Esophagus squamous epithelium (tissue), 5 donors: ENCODE measurements at regions not wholly inside any gene's neighbourhood (a gene's known extent, or its start where the extent isn't known, plus 50 kb on each side); places are given as distances from the start of the nearest gene placed in this dataset.

Source experiments
- DNase-seq: peaks from one replicate; lab custom pipeline; 2025; lab: John Stamatoyannopoulos, UW
- H3K27ac ChIP-seq, 4 donors: fragments of 200-600 bp; sonication (generic); one replicate each; pipeline ENCODE4 v1.5.1; 2016 to 2019; ENCODE audit warnings: mild to moderate bottlenecking in 1 of 4
- H3K27me3 ChIP-seq, 4 donors: fragments of 200-600 bp; sonication (generic); 1 replicate in 3 of 4; 2 replicates in 1 of 4; pipeline versions ENCODE4 v1.5.1 to v1.6.0; 2017 to 2021; ENCODE audit warnings: antibody characterized with exemption in 1 of 4
- H3K36me3 ChIP-seq, 3 donors: fragments of 200-600 bp; sonication (generic); one replicate each; pipeline ENCODE4 v1.5.1; 2016 to 2019
- H3K4me1 ChIP-seq, 3 donors: fragments of 200-600 bp; sonication (generic); one replicate each; pipeline ENCODE4 v1.5.1; 2017 to 2019
- H3K4me3 ChIP-seq, 4 donors: fragments of 200-600 bp; sonication (generic); 1 replicate in 3 of 4; 2 replicates in 1 of 4; pipeline ENCODE4 v1.5.1; 2016 to 2019; ENCODE audit warnings: mild to moderate bottlenecking in 2 of 4, moderate library complexity in 1 of 4
- H3K9me3 ChIP-seq, 3 donors: fragments of 200-600 bp; sonication (generic); one replicate each; pipeline ENCODE4 v1.5.1; 2016 to 2019
- POLR2A ChIP-seq, 4 donors: fragments of 450-650 bp; IDR thresholded peaks; one replicate each; pipeline ENCODE4 v1.6.1; 2017; ENCODE audit warnings: antibody characterized with exemption in 4 of 4, mild to moderate bottlenecking in 4 of 4, moderate library complexity in 3 of 4
- WGBS, 2 donors: methylation state at CpG; one replicate each; pipeline ENCODE4 v1.1.5; 2018; 5-methylcytosine and 5-hydroxymethylcytosine counted together
- intact Hi-C: fragments of 100-400 bp; cut with DNase I; formaldehyde crosslinking; loops from one replicate; pipeline ENCODE4 v1.15.0; 2022
- TF ChIP-seq, protein P1 (sequence below), 6 experiments: fragments of 450-650 bp in 4 of 6; fragments of 200-600 bp in 2 of 6; sonication (generic) in 2 of 6; IDR thresholded peaks; one replicate each; pipeline ENCODE4 v1.5.1; 2016 to 2019; ENCODE audit warnings: antibody characterized with exemption in 6 of 6, mild to moderate bottlenecking in 4 of 6, moderate library complexity in 4 of 6
- donor health status: DM: yes; HTN: yes; CAD: no.

DNA sequence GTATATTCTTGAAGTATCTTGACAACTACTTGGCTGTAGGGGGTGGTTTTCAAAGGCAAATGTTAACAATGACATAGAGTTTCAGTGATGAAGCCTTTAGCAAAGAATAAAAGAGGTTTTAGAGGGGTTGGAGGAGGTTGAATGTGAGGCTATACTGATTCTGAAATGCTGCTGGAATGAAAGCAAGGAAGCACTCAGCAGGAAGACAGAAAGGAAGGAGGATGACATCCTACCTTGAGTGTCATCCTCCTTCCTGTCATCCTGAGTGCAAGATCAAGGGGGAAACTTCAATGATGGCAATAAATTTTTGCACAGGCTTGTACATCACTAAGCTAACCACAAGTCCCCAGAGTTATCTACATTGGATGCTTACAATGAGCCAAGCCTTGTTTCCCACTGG is 120.5 kb downstream of the APIP start:
- no peak for DNase-seq
- TF ChIP-seq, protein P1, sequence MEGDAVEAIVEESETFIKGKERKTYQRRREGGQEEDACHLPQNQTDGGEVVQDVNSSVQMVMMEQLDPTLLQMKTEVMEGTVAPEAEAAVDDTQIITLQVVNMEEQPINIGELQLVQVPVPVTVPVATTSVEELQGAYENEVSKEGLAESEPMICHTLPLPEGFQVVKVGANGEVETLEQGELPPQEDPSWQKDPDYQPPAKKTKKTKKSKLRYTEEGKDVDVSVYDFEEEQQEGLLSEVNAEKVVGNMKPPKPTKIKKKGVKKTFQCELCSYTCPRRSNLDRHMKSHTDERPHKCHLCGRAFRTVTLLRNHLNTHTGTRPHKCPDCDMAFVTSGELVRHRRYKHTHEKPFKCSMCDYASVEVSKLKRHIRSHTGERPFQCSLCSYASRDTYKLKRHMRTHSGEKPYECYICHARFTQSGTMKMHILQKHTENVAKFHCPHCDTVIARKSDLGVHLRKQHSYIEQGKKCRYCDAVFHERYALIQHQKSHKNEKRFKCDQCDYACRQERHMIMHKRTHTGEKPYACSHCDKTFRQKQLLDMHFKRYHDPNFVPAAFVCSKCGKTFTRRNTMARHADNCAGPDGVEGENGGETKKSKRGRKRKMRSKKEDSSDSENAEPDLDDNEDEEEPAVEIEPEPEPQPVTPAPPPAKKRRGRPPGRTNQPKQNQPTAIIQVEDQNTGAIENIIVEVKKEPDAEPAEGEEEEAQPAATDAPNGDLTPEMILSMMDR (IDR thresholded peaks at IDR 0.05), result no peak
- TF ChIP-seq POLR2A (IDR thresholded peaks at IDR 0.05), result no peak
- H3K36me3 ChIP-seq, result no peaks in the 10 kb centered on the region
- H3K27ac ChIP-seq, result no peak overlapping the region
- H3K4me1 ChIP-seq, result peaks cover 3 to 39% (median 12%) of the 10 kb centered on the region in 3 donors
- no peaks in the 10 kb centered on the region for H3K9me3 ChIP-seq
- intact Hi-C loops, result no loop called here
- no peak overlapping the region for H3K4me3 ChIP-seq
- no peaks in the 10 kb centered on the region for H3K27me3 ChIP-seq

DNA sequence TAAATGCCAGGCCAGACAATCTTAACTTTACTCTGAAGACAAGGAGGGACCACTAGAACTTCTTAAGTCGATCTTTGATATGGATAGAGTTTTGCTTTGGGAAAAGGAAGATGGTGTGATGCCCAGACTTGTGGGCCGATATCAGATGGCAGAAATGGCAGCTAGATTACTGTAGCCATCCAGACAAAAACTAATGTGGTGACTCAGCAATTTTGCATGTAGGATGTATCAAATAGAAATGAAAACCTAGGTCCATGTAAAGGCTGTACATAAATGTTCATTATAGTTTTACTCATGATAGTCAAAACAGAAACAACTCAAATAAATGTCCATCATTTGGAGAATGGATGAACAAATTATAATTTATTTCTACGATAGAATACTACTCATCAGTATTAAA is 121.5 kb downstream of the APIP start:
- WGBS, 2 donors, result 73 to 89% methylated on average over 3 of the region's 3 CpGs
- H3K27ac ChIP-seq, result no peak overlapping the region
- no peak for TF ChIP-seq POLR2A (IDR thresholded peaks at IDR 0.05)
- TF ChIP-seq, protein P1 (IDR thresholded peaks at IDR 0.05), result no peak
- H3K4me3 ChIP-seq, result no peak overlapping the region
- no peak for DNase-seq
- H3K36me3 ChIP-seq, result no peaks in the 10 kb centered on the region
- peaks cover 3 to 46% (median 12%) of the 10 kb centered on the region in 3 donors for H3K4me1 ChIP-seq
- no peaks in the 10 kb centered on the region for H3K9me3 ChIP-seq
- intact Hi-C loops, result no loop called here
- H3K27me3 ChIP-seq, result no peaks in the 10 kb centered on the region

DNA sequence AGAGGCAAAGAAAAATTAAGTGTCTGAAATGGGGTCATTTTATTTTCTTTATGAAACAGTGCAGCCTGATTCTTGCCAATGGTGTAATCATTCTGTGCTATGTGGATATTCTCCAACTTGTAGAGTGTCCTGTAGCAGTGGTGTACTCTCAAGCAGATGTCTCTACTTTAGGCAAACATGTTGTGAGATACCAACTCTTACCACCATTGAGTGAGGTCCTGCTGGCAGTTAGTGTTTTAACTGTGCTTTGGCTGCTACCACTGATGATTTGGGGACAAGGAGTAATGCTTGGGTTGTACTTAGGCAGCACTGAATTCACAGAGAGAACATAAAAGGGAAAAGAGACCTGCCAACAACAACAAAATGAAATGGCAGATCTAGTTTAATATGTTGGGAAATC is 122.5 kb downstream of the APIP start:
- Histone ChIP-seq H3K27ac (no peak overlapping the region), H3K27me3 (no peaks in the 10 kb centered on the region), H3K9me3 (no peaks in the 10 kb centered on the region), H3K4me1 (peaks cover 3 to 56% (median 12%) of the 10 kb centered on the region in 3 donors), H3K36me3 (no peaks in the 10 kb centered on the region), H3K4me3 (no peak overlapping the region)
- no peak for DNase-seq
- TF ChIP-seq, protein P1 (IDR thresholded peaks at IDR 0.05), result no peak
- no peak for TF ChIP-seq POLR2A (IDR thresholded peaks at IDR 0.05)
- intact Hi-C loops, result no loop called here

DNA sequence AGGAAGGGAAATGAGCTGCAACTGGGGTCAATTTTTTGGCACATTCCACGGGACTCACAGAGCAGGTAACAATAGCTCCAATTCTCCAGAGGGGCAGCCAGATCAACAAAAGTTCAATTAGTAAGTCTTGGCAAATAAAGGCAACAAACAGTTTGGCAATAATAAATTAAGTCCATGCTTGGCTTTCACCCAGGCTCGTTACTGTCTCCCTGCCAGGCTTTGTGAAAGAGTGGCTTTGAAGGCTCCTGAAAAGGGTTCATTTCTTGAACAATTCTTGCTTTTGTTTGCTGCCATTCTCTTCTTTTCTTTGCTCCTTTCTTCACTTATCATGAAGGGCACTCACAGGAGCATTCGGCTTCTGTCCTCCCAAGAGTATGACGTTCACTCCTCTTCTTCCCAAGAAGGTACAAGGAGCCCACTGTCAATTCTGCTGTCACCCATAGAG is 123.3 kb downstream of the APIP start:
- no peak for DNase-seq
- H3K9me3 ChIP-seq, result no peaks in the 10 kb centered on the region
- 44 to 55% methylated on average over 4 of the region's 4 CpGs for WGBS, 2 donors
- peak overlapping the region; percentile 29 to 67 (median 58) for H3K27ac ChIP-seq
- peaks cover 3 to 65% (median 14%) of the 10 kb centered on the region in 3 donors for H3K4me1 ChIP-seq
- intact Hi-C loops, result no loop called here
- no peaks in the 10 kb centered on the region for H3K36me3 ChIP-seq
- H3K4me3 ChIP-seq, result no peak overlapping the region
- H3K27me3 ChIP-seq, result no peaks in the 10 kb centered on the region
- TF ChIP-seq, protein P1 (IDR thresholded peaks at IDR 0.05), result no peak
- TF ChIP-seq POLR2A (IDR thresholded peaks at IDR 0.05), result no peak

DNA sequence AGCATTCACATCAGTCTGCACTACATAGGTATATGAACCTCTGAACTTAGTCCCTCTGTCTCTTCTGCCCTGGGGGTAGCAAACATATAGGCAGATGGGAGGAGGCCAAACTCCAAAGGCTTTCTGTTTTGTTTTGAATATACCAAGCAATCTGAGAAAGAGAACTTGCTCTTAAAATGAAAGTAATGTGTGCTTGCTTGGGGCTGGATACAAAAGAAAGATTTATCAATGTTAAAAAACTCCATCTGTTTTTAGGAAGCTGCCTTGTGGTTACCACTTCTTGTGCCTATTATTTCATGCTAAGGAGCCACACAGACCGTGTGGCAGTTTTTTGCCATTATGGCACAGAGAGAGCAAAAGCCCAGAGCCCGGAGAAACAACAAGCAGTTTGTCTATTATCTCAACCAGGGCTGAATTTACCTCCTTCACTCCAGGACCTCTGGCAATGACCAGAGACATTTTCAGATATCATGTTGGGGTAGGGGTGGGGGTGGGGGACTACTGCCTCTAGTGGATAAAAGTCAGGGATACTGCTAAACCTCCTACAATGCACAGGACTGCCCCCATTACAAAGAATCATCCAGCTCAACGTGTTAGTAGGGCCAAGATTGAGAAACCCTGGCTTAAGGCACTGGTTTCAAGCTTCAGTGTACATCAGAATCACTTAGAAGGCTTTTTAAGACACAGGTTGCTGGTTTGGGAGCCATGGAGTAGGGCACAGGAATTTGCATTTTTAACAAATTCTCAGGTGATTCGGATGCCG is 124.2 kb downstream of the APIP start:
- Histone ChIP-seq H3K9me3 (no peaks in the 10 kb centered on the region), H3K4me1 (peaks cover 3 to 71% (median 14%) of the 10 kb centered on the region in 3 donors), H3K27ac (peak overlapping the region; percentile 29 to 67 (median 58)), H3K4me3 (no peak overlapping the region), H3K27me3 (no peaks in the 10 kb centered on the region), H3K36me3 (no peaks in the 10 kb centered on the region)
- intact Hi-C loops, result no loop called here
- DNase-seq, result no peak
- 56% methylated on average over 5 of the region's 5 CpGs for WGBS, 2 donors
- no peak for TF ChIP-seq POLR2A (IDR thresholded peaks at IDR 0.05)
- TF ChIP-seq, protein P1 (IDR thresholded peaks at IDR 0.05), result no peak
